Stimulated activated memory B cell treated with anti-CD40 and anti-IgM and Interleukin-4, amounts not matched to agents 10 μg/mL and 1 μg/mL and 100 μg/mL, for 72 hours (primary cell): ENCODE measurements at regions not wholly inside any gene's neighbourhood (a gene's known extent, or its start where the extent isn't known, plus 50 kb on each side); places are given as distances from the start of the nearest gene placed in this dataset.

Source experiments
- ATAC-seq: fragments of 150-1000 bp; cut with Tn5 transposase; 2 replicates; pipeline ENCODE4 v1.10.0; 2021
- H3K27ac Mint-ChIP-seq: one replicate; pipeline ENCODE4 v1.8.0; 2022; ENCODE audit warnings: mild to moderate bottlenecking, mixed read lengths
- H3K27me3 Mint-ChIP-seq: one replicate; pipeline ENCODE4 v1.8.0; 2022; ENCODE audit warnings: mixed read lengths
- H3K36me3 Mint-ChIP-seq: one replicate; pipeline ENCODE4 v1.8.0; 2022; ENCODE audit warnings: mixed read lengths
- H3K4me1 Mint-ChIP-seq: one replicate; pipeline ENCODE4 v1.8.0; 2022; ENCODE audit warnings: mixed read lengths
- H3K4me3 Mint-ChIP-seq: one replicate; pipeline ENCODE4 v1.8.0; 2022; ENCODE audit warnings: mild to moderate bottlenecking, moderate library complexity, mixed read lengths
- H3K9me3 Mint-ChIP-seq: one replicate; pipeline ENCODE4 v1.8.0; 2022; ENCODE audit warnings: mixed read lengths

GRCh38 chr12:85352016-85352415 is 72.0 kb downstream of the ALX1 start:
- H3K36me3 Mint-ChIP-seq = no peaks in the 10 kb centered on the region
- no peaks in the 10 kb centered on the region for H3K27me3 Mint-ChIP-seq
- H3K27ac Mint-ChIP-seq = no peak overlapping the region
- no peaks in the 10 kb centered on the region for H3K4me1 Mint-ChIP-seq
- H3K4me3 Mint-ChIP-seq = no peak overlapping the region
- no peaks in the 10 kb centered on the region for H3K9me3 Mint-ChIP-seq
- ATAC-seq = no peak

GRCh38 chr12:85356596-85357385 is 76.8 kb downstream of the ALX1 start:
- no peak for ATAC-seq
- H3K9me3 Mint-ChIP-seq = peaks cover 2% of the 10 kb centered on the region
- H3K4me3 Mint-ChIP-seq = no peak overlapping the region
- no peak overlapping the region for H3K27ac Mint-ChIP-seq
- H3K36me3 Mint-ChIP-seq = no peaks in the 10 kb centered on the region
- H3K4me1 Mint-ChIP-seq = no peaks in the 10 kb centered on the region
- H3K27me3 Mint-ChIP-seq = no peaks in the 10 kb centered on the region

GRCh38 chr12:85357609-85358008 is 77.6 kb downstream of the ALX1 start:
- no peak overlapping the region for H3K4me3 Mint-ChIP-seq
- H3K4me1 Mint-ChIP-seq = no peaks in the 10 kb centered on the region
- no peaks in the 10 kb centered on the region for H3K27me3 Mint-ChIP-seq
- H3K27ac Mint-ChIP-seq = no peak overlapping the region
- ATAC-seq = no peak
- peaks cover 3% of the 10 kb centered on the region for H3K9me3 Mint-ChIP-seq
- H3K36me3 Mint-ChIP-seq = no peaks in the 10 kb centered on the region

GRCh38 chr12:85358715-85359114 is 78.7 kb downstream of the ALX1 start:
- ATAC-seq = no peak
- Mint-ChIP-seq H3K27me3 (no peaks in the 10 kb centered on the region), H3K4me1 (no peaks in the 10 kb centered on the region), H3K27ac (no peak overlapping the region), H3K36me3 (no peaks in the 10 kb centered on the region), H3K4me3 (no peak overlapping the region), H3K9me3 (peaks cover 3% of the 10 kb centered on the region)

GRCh38 chr12:85363382-85364190 is 83.6 kb downstream of the ALX1 start:
- H3K36me3 Mint-ChIP-seq = no peaks in the 10 kb centered on the region
- peaks cover 3% of the 10 kb centered on the region for H3K9me3 Mint-ChIP-seq
- H3K4me1 Mint-ChIP-seq = no peaks in the 10 kb centered on the region
- ATAC-seq = no peak
- H3K27ac Mint-ChIP-seq = no peak overlapping the region
- H3K4me3 Mint-ChIP-seq = no peak overlapping the region
- no peaks in the 10 kb centered on the region for H3K27me3 Mint-ChIP-seq

- Mint-ChIP-seq H3K4me1 (no peaks in the 10 kb centered on the region), H3K36me3 (no peaks in the 10 kb centered on the region), H3K4me3 (no peak overlapping the region), H3K27me3 (no peaks in the 10 kb centered on the region), H3K9me3 (no peaks in the 10 kb centered on the region), H3K27ac (no peak overlapping the region)
- no peak for ATAC-seq
Observed at GRCh38 chr12:85367936-85368335, 87.9 kb downstream of the ALX1 start.

GRCh38 chr12:85369365-85370154 is 89.5 kb downstream of the ALX1 start:
- Mint-ChIP-seq H3K9me3 (peaks cover 4% of the 10 kb centered on the region), H3K27ac (no peak overlapping the region), H3K4me1 (no peaks in the 10 kb centered on the region), H3K4me3 (no peak overlapping the region), H3K36me3 (no peaks in the 10 kb centered on the region), H3K27me3 (no peaks in the 10 kb centered on the region)
- no peak for ATAC-seq

- no peaks in the 10 kb centered on the region for H3K27me3 Mint-ChIP-seq
Observed at GRCh38 chr12:85373045-85373444, 93.0 kb downstream of the ALX1 start.

GRCh38 chr12:85374981-85375380 is 95.0 kb downstream of the ALX1 start:
- no peaks in the 10 kb centered on the region for H3K36me3 Mint-ChIP-seq
- peaks cover 4% of the 10 kb centered on the region for H3K9me3 Mint-ChIP-seq
- H3K4me3 Mint-ChIP-seq = no peak overlapping the region
- no peaks in the 10 kb centered on the region for H3K27me3 Mint-ChIP-seq
- H3K4me1 Mint-ChIP-seq = no peaks in the 10 kb centered on the region
- no peak for ATAC-seq
- H3K27ac Mint-ChIP-seq = no peak overlapping the region

More at GRCh38 chr12:85373045-85373444, 93.0 kb downstream of the ALX1 start:
- no peaks in the 10 kb centered on the region for H3K4me1 Mint-ChIP-seq
- peaks cover 4% of the 10 kb centered on the region for H3K9me3 Mint-ChIP-seq
- H3K27ac Mint-ChIP-seq = no peak overlapping the region
- no peak overlapping the region for H3K4me3 Mint-ChIP-seq
- no peaks in the 10 kb centered on the region for H3K36me3 Mint-ChIP-seq
- no peak for ATAC-seq

- H3K36me3 Mint-ChIP-seq = no peaks in the 10 kb centered on the region
- no peak overlapping the region for H3K27ac Mint-ChIP-seq
- no peak for ATAC-seq
- H3K27me3 Mint-ChIP-seq = no peaks in the 10 kb centered on the region
- no peaks in the 10 kb centered on the region for H3K4me1 Mint-ChIP-seq
- no peaks in the 10 kb centered on the region for H3K9me3 Mint-ChIP-seq
- H3K4me3 Mint-ChIP-seq = no peak overlapping the region
Observed at GRCh38 chr12:85385406-85385805, 105.4 kb downstream of the ALX1 start.

GRCh38 chr12:85390266-85390665 is 110.2 kb downstream of the ALX1 start:
- no peak for ATAC-seq
- Mint-ChIP-seq H3K4me3 (no peak overlapping the region), H3K27ac (no peak overlapping the region), H3K36me3 (no peaks in the 10 kb centered on the region), H3K4me1 (no peaks in the 10 kb centered on the region), H3K27me3 (no peaks in the 10 kb centered on the region), H3K9me3 (no peaks in the 10 kb centered on the region)

- Mint-ChIP-seq H3K9me3 (no peaks in the 10 kb centered on the region), H3K36me3 (no peaks in the 10 kb centered on the region), H3K27me3 (no peaks in the 10 kb centered on the region), H3K4me1 (no peaks in the 10 kb centered on the region), H3K4me3 (no peak overlapping the region), H3K27ac (no peak overlapping the region)
- ATAC-seq = no peak
Observed at GRCh38 chr12:85392508-85392907, 112.5 kb downstream of the ALX1 start.

- Mint-ChIP-seq H3K36me3 (no peaks in the 10 kb centered on the region), H3K27me3 (no peaks in the 10 kb centered on the region), H3K4me3 (no peak overlapping the region), H3K27ac (no peak overlapping the region), H3K9me3 (no peaks in the 10 kb centered on the region), H3K4me1 (no peaks in the 10 kb centered on the region)
- no peak for ATAC-seq
Observed at GRCh38 chr12:85393606-85394005, 113.6 kb downstream of the ALX1 start.

- Mint-ChIP-seq H3K4me1 (no peaks in the 10 kb centered on the region), H3K36me3 (no peaks in the 10 kb centered on the region), H3K27ac (no peak overlapping the region), H3K4me3 (no peak overlapping the region), H3K27me3 (no peaks in the 10 kb centered on the region), H3K9me3 (no peaks in the 10 kb centered on the region)
- ATAC-seq = no peak
Observed at GRCh38 chr12:85394065-85394464, 114.0 kb downstream of the ALX1 start.

- H3K27me3 Mint-ChIP-seq = no peaks in the 10 kb centered on the region
- H3K4me3 Mint-ChIP-seq = no peak overlapping the region
- H3K9me3 Mint-ChIP-seq = no peaks in the 10 kb centered on the region
- H3K36me3 Mint-ChIP-seq = no peaks in the 10 kb centered on the region
- H3K4me1 Mint-ChIP-seq = no peaks in the 10 kb centered on the region
- ATAC-seq = no peak
- no peak overlapping the region for H3K27ac Mint-ChIP-seq
Observed at GRCh38 chr12:85394809-85395208, 114.8 kb downstream of the ALX1 start.
